HG03442 (cell line): ENCODE measurements at regions not wholly inside any gene's neighbourhood (a gene's known extent, or its start where the extent isn't known, plus 50 kb on each side); places are given as distances from the start of the nearest gene placed in this dataset.

Experiments
- ATAC-seq: cut with Tn5 transposase; IDR thresholded peaks from one replicate; pipeline ENCODE4 v1.9.1; 2021; ENCODE audit warnings: mild to moderate bottlenecking, moderate library complexity; ENCODE audit not compliant: unreplicated experiment

- no peak for ATAC-seq
Observed at GRCh38 chr11:92885600-92885999, 83.9 kb upstream of the MTNR1B start.

DNA sequence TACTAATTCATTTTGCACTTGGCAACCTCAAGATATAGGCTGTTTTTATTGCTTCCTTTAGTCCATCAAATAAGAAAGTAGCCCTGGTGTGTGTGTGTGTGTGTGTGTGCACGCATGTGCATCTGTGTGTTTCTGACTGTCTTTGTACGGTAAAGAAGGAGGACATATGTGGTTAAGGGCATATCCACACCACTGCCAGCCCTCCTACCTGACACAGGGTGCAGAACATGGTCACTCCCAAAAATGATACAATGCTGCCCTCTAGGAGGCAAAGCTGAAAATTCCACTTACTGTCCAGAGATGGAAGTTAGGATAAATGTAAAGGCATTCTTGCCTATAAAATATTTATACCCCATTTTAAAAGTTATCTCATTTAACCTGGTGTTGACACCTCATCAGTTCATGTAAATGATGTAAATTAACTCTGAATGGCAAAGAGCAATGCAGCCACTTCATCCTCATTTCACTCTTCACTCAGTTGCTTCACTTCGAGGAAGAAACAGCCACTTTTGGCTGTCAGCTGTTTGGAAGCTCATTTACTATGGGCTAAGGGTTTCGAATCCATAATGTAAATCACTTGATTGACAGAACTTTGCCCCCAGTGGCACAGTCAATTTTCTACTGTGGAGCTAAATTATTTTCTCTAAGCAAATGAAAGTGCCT lies 83.1 kb upstream of the MTNR1B start:
- ATAC-seq, result peak; percentile 78

- ATAC-seq, result no peak
Observed at GRCh38 chr11:92888696-92889095, 80.8 kb upstream of the MTNR1B start.

DNA sequence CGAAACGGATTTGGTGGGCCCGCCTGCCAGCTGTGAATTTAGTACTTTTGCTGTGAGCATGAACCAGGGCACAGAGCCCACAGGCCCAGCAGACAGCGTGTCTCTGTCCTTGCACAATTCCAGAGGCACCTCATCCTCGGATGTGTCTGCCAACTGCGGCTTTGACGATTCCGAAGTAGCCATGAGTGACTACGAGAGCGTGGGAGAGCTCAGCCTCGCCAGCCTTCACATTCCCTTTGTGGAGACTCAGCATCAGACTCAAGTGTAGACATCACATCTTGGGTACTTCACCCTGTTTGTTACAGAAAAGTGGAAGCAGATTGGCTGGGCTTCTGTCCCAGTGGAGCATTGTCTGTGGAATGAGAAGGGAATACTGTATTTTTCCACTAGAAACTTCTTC lies 78.6 kb upstream of the MTNR1B start:
- no peak for ATAC-seq

- no peak for ATAC-seq
Observed at GRCh38 chr11:92892802-92893684, 76.4 kb upstream of the MTNR1B start.

GRCh38 chr11:92894197-92894596 lies 75.3 kb upstream of the MTNR1B start:
- no peak for ATAC-seq

GRCh38 chr11:92897487-92897886 lies 72.0 kb upstream of the MTNR1B start:
- no peak for ATAC-seq

DNA sequence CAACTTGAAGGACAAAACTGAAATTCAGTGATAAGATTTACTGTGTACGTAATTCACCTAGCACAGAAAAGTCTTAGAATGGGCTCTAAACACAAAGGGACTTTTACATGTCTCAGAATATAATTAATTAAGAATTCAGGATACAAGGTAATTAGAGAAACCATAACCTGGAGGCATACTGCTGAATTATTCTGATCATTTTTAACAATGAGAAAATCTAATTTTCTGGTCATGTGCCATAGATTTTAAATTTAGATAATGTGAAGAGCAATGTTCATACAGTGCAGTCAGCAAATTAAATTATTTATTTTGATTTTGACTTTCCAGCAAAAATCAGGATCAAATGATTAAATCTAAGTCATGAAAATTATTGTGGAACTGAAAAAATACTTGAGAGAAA lies 67.0 kb upstream of the MTNR1B start:
- no peak for ATAC-seq

DNA sequence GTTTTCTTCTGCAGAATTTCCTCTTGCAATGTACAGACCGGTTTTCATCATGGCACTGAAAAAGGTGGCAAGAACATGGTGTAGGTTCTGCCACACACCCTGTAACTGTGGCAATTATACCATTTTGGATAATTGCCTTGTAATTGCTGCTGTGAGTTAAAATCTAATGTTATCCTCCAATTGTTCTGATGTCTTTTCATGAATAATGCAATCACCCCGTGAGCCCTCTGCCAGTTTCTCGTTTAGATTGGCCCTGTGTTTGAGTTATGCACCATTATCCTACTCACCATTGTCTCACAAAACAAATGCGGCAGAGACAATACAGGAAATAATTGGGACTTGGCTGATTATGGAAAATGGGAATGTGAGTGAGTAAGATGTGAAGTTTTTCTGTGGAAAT lies 61.8 kb upstream of the MTNR1B start:
- no peak for ATAC-seq

- no peak for ATAC-seq
Observed at GRCh38 chr11:92909214-92909613, 60.2 kb upstream of the MTNR1B start.

DNA sequence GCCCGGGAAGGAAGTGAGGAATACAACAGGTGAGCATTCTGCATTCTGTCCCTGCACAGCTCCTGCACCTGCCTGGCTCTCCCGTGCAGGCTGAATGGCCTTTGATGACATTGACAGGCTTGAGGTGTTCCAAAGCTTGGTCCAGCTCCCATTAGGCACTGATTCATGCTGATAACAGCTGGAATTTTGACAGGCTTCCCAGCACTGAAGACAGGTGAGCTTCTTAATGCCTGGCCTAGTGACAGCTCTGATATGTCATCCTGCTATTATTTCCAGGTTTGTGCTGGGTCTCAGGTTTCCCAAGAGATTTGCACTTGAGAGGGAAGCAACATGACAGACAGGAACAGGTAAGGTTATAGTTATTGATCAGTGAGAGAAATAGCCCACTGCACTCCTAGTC lies 58.0 kb upstream of the MTNR1B start:
- ATAC-seq, result no peak

DNA sequence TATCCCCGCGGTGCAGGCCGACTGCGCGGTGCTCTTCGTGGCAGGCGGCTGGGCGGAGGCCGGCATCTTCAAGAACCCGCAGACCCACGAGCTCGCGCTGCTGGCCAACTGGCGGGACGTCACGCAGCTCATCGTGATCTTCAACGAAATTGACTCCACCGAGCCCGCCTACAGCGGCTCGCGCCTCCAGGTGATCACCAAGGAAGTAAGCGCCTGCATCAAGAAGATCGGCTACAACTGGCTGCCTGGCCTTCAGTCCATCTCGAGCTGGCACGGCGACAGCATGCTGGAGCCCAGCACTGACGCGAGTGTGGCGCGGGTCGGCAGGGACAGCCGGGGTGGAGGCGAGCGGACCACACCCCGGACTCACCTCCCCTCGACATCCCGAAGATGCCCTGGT lies 53.9 kb upstream of the MTNR1B start:
- no peak for ATAC-seq

DNA sequence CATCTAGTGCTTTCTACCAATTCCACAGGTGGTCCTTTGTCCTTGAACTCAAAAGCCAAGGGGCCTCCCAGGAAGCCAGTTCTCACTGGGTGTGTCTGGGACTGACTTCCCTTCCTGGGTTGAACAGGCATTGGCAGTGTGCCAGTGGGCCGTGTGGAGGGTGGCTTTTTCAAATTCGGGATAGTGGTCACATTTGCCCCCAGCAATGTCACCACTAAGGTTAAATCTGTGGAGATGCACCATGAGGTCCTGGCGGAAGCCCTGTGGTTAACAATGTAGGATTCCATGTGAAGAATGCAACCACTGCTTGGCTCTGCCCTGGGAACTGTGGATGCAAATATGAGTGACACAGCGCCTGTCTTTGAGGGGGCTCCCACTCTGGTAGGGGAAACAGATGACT lies 53.2 kb upstream of the MTNR1B start:
- no peak for ATAC-seq

DNA sequence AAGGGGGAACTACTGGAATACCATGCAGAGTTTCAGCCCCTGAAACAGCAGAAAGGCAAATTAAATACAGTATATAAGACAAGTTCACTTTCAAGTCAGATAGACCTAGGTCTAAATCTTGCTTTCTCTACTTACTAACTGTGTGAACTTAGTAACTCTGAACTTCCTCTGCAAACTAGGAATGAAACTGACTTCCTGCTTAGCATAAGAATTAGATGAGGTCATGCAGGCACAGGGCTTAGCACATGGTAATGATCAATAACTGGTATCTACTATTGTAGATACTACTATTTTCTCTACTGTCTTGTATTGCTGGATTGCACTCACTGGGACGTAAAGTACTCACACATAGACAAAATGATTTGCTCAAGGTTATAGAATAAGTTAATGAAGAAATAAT lies 51.5 kb upstream of the MTNR1B start:
- peak; percentile 55 for ATAC-seq

DNA sequence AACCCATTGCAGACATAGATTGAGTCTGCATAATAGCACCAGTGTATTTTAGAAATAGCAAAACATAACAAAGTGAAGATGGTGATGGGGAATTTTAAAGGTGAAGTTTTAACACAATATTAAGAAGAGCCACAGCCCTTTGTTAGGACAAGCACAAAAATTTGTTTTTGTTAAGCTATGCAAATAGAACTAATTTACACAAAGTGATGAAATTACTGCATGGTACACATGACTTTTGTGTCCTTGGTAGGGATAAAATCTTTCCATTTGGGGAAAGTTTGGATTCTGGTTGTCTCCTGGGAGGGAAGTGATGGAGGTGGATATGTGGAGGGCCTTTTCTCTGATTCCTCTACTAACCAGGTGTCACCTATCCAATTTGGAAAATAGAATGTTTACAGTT lies 50.4 kb upstream of the MTNR1B start:
- ATAC-seq, result no peak
